HEK293 (cell line): ENCODE measurements at regions not wholly inside any gene's neighbourhood (a gene's known extent, or its start where the extent isn't known, plus 50 kb on each side); places are given as distances from the start of the nearest gene placed in this dataset.

ENCODE experiments used
- CTCF ChIA-PET: fragments of 350-600 bp; formaldehyde crosslinking; extraction: SDS; loops from one replicate; lab custom pipeline; 2021; ENCODE audit warnings: antibody characterized with exemption; lab: Yijun Ruan, JAX
- POLR2A ChIA-PET: fragments of 300-600 bp; formaldehyde crosslinking; extraction: SDS; loops from one replicate; lab custom pipeline; 2020; ENCODE audit warnings: antibody characterized with exemption, inconsistent platforms; lab: Yijun Ruan, JAX
- H3K27ac ChIP-seq: fragments of 200-500 bp; sonication (Bioruptor generic); 2 replicates; pipeline ENCODE4 v1.5.1; 2014; ENCODE audit warnings: low read depth, low read length, control low read depth, inconsistent platforms; ENCODE audit errors: extremely low read depth
- H3K36me3 ChIP-seq, 2 experiments: fragments of 200-500 bp in 1 of 2; sonication (Bioruptor generic) in 1 of 2; 1 replicate in 1 of 2; 2 replicates in 1 of 2; pipeline ENCODE4 v1.5.1; 2014 to 2017; ENCODE audit warnings: inconsistent platforms in 2 of 2, low read length in 2 of 2; ENCODE audit not compliant: control insufficient read depth in 2 of 2, insufficient read depth in 1 of 2
- H3K4me1 ChIP-seq: fragments of 200-500 bp; sonication (Bioruptor generic); 2 replicates; pipeline ENCODE4 v1.5.1; 2014; ENCODE audit warnings: mild to moderate bottlenecking, low read length, inconsistent platforms; ENCODE audit not compliant: control insufficient read depth, insufficient read depth
- H3K4me3 ChIP-seq: 2 replicates; pipeline ENCODE4 v1.5.1; 2011; ENCODE audit warnings: low read depth, mild to moderate bottlenecking, control low read depth, low read length, moderate library complexity
- H3K9me3 ChIP-seq: fragments of 200-500 bp; sonication (Bioruptor generic); 2 replicates; pipeline ENCODE4 v1.5.1; 2014; ENCODE audit warnings: low read depth, low read length, inconsistent platforms; ENCODE audit not compliant: control insufficient read depth, insufficient read depth
- ATF2 ChIP-seq: fragments of 450-650 bp; formaldehyde crosslinking; IDR thresholded peaks from 2 replicates; pipeline ENCODE4 v1.5.1; 2016; ENCODE audit warnings: missing biosample characterization, missing genetic modification characterization, low read depth
- EGR2 ChIP-seq: fragments of 450-650 bp; formaldehyde crosslinking; IDR thresholded peaks from 2 replicates; pipeline ENCODE4 v1.5.1; 2016; ENCODE audit warnings: low read depth, missing biosample characterization, missing genetic modification characterization
- IKZF3 ChIP-seq: fragments of 450-650 bp; IDR thresholded peaks from 2 replicates; pipeline ENCODE4 v1.5.0; 2018; ENCODE audit warnings: missing biosample characterization, mild to moderate bottlenecking, missing genetic modification characterization, moderate library complexity
- PATZ1 ChIP-seq: fragments of 450-650 bp; formaldehyde crosslinking; IDR thresholded peaks from 2 replicates; pipeline ENCODE4 v1.5.1; 2016; ENCODE audit warnings: missing biosample characterization, missing genetic modification characterization
- SETDB1 ChIP-seq: IDR thresholded peaks from one replicate; pipeline ENCODE4 v1.6.1; 2017; ENCODE audit warnings: mild to moderate bottlenecking, low read length, moderate library complexity, mixed read lengths; ENCODE audit not compliant: insufficient read length
- TRIM28 ChIP-seq: IDR thresholded peaks from 2 replicates; pipeline ENCODE4 v1.6.1; 2011; ENCODE audit warnings: low read length, control low read depth, borderline replicate concordance
- ZBTB48 ChIP-seq: fragments of 450-650 bp; formaldehyde crosslinking; IDR thresholded peaks from 2 replicates; pipeline ENCODE4 v1.5.1; 2016; ENCODE audit warnings: missing biosample characterization, missing genetic modification characterization
- ZBTB8A ChIP-seq: fragments of 450-650 bp; formaldehyde crosslinking; IDR thresholded peaks from 2 replicates; pipeline ENCODE4 v1.5.1; 2016; ENCODE audit warnings: missing biosample characterization, missing genetic modification characterization
- ZFP41 ChIP-seq: fragments of 450-650 bp; formaldehyde crosslinking; IDR thresholded peaks from 2 replicates; pipeline ENCODE4 v1.5.1; 2016; ENCODE audit warnings: missing biosample characterization, missing genetic modification characterization, borderline replicate concordance
- ZNF16 ChIP-seq: fragments of 450-650 bp; formaldehyde crosslinking; IDR thresholded peaks from 2 replicates; pipeline ENCODE4 v1.5.1; 2016; ENCODE audit warnings: low read depth, missing biosample characterization, missing genetic modification characterization
- ZNF169 ChIP-seq: fragments of 450-650 bp; formaldehyde crosslinking; IDR thresholded peaks from 2 replicates; pipeline ENCODE4 v1.5.1; 2016; ENCODE audit warnings: missing biosample characterization, missing genetic modification characterization
- ZNF174 ChIP-seq: fragments of 450-650 bp; formaldehyde crosslinking; IDR thresholded peaks from 2 replicates; pipeline ENCODE4 v1.5.0; 2017; ENCODE audit warnings: missing biosample characterization, mild to moderate bottlenecking, missing genetic modification characterization
- ZNF214 ChIP-seq: fragments of 450-650 bp; formaldehyde crosslinking; IDR thresholded peaks from 2 replicates; pipeline ENCODE4 v1.5.1; 2017; ENCODE audit warnings: missing biosample characterization, mild to moderate bottlenecking, missing genetic modification characterization, borderline replicate concordance
- ZNF280C ChIP-seq: fragments of 450-650 bp; formaldehyde crosslinking; IDR thresholded peaks from 2 replicates; pipeline ENCODE4 v1.5.1; 2016; ENCODE audit warnings: missing biosample characterization, missing genetic modification characterization
- ZNF394 ChIP-seq: fragments of 450-650 bp; formaldehyde crosslinking; IDR thresholded peaks from 2 replicates; pipeline ENCODE4 v1.5.1; 2016; ENCODE audit warnings: missing biosample characterization, missing genetic modification characterization, mild to moderate bottlenecking, moderate library complexity, borderline replicate concordance
- ZNF473 ChIP-seq: fragments of 450-650 bp; formaldehyde crosslinking; IDR thresholded peaks from 2 replicates; pipeline ENCODE4 v1.5.1; 2017; ENCODE audit warnings: missing biosample characterization, missing genetic modification characterization
- ZNF544 ChIP-seq: fragments of 450-650 bp; formaldehyde crosslinking; IDR thresholded peaks from 2 replicates; pipeline ENCODE4 v1.5.0; 2017; ENCODE audit warnings: missing biosample characterization, missing genetic modification characterization
- ZNF626 ChIP-seq: fragments of 450-650 bp; sonication (Bioruptor Pico); formaldehyde crosslinking; IDR thresholded peaks from 2 replicates; pipeline ENCODE4 v1.5.1; 2018; ENCODE audit warnings: missing biosample characterization, missing genetic modification characterization, inconsistent platforms
- ZXDB ChIP-seq: fragments of 450-650 bp; formaldehyde crosslinking; IDR thresholded peaks from 2 replicates; pipeline ENCODE4 v1.5.1; 2016; ENCODE audit warnings: missing biosample characterization, missing genetic modification characterization

- no peak for TF ChIP-seq EGR2
These were observed 74.3 kb upstream of the MSTN start (continued) for GRCh38 chr2:190136825-190137224.

- no peak overlapping the region for H3K4me3 ChIP-seq
- no peak overlapping the region for H3K27ac ChIP-seq
- TF ChIP-seq ATF2 (no peak), ZNF169 (tag by site-specific recombination) (no peak), TRIM28 (peak; percentile 88; the same call in 1 of the 2 replicates), SETDB1 (peak; percentile 56)
- no peaks in the 10 kb centered on the region for H3K36me3 ChIP-seq
- no peaks in the 10 kb centered on the region for H3K4me1 ChIP-seq
- ChIA-PET CTCF (interaction anchor here (1.0 kb wide), 1 partner anchor 13 kb away, joined by 3 read pairs; no protein-coding TSS in a partner anchor), POLR2A (no interaction called here)
- no peaks in the 10 kb centered on the region for H3K9me3 ChIP-seq
These were observed 73.7 kb upstream of the MSTN start for GRCh38 chr2:190136259-190136658.

- ChIA-PET CTCF (interaction anchor here (0.6 kb wide), 1 partner anchor 563 kb away, joined by 3 read pairs; no protein-coding TSS in a partner anchor), POLR2A (no interaction called here)
- H3K4me3 ChIP-seq = no peak overlapping the region
- H3K27ac ChIP-seq = no peak overlapping the region
- TF ChIP-seq ZNF214 (tag by site-specific recombination) (no peak), ZNF626 (tag by site-specific recombination) (no peak), ZNF544 (no peak), EGR2 (no peak), ZXDB (tag by site-specific recombination) (no peak)
- no peaks in the 10 kb centered on the region for H3K9me3 ChIP-seq
- no peaks in the 10 kb centered on the region for H3K4me1 ChIP-seq
- H3K36me3 ChIP-seq = no peaks in the 10 kb centered on the region
These were observed 67.1 kb upstream of the MSTN start for GRCh38 chr2:190129421-190130199.

GRCh38 chr2:190127651-190128050, 65.1 kb upstream of the MSTN start:
- Histone ChIP-seq H3K9me3 (no peaks in the 10 kb centered on the region), H3K4me1 (no peaks in the 10 kb centered on the region), H3K27ac (no peak overlapping the region), H3K36me3 (no peaks in the 10 kb centered on the region), H3K4me3 (no peak overlapping the region)
- no peak for TF ChIP-seq ZFP41 (tag by site-specific recombination)
- TF ChIP-seq ZNF16 = no peak
- TF ChIP-seq ZBTB8A (tag by site-specific recombination) = no peak
- TF ChIP-seq ZNF473 = no peak
- no peak for TF ChIP-seq PATZ1
- no peak for TF ChIP-seq ZNF174 (tag by site-specific recombination)
- no peak for TF ChIP-seq ZNF394 (tag by site-specific recombination)
- no peak for TF ChIP-seq IKZF3 (tag by site-specific recombination)
- no peak for TF ChIP-seq ZNF280C (tag by site-specific recombination)
- no peak for TF ChIP-seq ZBTB48
- CTCF ChIA-PET = no interaction called here
- POLR2A ChIA-PET = no interaction called here
